Bronchial epithelial cell (primary cell): ENCODE measurements at regions not wholly inside any gene's neighbourhood (a gene's known extent, or its start where the extent isn't known, plus 50 kb on each side); places are given as distances from the start of the nearest gene placed in this dataset.

Experiments
- DNase-seq: peaks from one replicate; pipeline ENCODE4 v3.0.0-alpha.2; 2010; ENCODE audit warnings: low read depth
- FAIRE-seq: peaks from 2 replicates; lab custom pipeline; 2011; peaks lifted over from hg19 to GRCh38; lab: Jason Lieb, UNC
- H3K27me3 ChIP-seq: 2 replicates; pipeline ENCODE4 v1.5.1; 2011; ENCODE audit warnings: low read length; ENCODE audit not compliant: control insufficient read depth, insufficient read depth
- H3K36me3 ChIP-seq: 2 replicates; pipeline ENCODE4 v1.5.1; 2011; ENCODE audit warnings: low read length; ENCODE audit not compliant: control insufficient read depth, insufficient read depth
- H3K4me3 ChIP-seq: 2 replicates; pipeline ENCODE4 v1.5.1; 2011; ENCODE audit warnings: mild to moderate bottlenecking, low read depth, low read length, control low read depth
- TF ChIP-seq, protein P1 (sequence below): IDR thresholded peaks from 2 replicates; pipeline ENCODE4 v1.5.1; 2011; ENCODE audit warnings: mild to moderate bottlenecking, moderate library complexity, low read length, control low read depth, inconsistent platforms; ENCODE audit not compliant: insufficient read depth, severe bottlenecking

DNA sequence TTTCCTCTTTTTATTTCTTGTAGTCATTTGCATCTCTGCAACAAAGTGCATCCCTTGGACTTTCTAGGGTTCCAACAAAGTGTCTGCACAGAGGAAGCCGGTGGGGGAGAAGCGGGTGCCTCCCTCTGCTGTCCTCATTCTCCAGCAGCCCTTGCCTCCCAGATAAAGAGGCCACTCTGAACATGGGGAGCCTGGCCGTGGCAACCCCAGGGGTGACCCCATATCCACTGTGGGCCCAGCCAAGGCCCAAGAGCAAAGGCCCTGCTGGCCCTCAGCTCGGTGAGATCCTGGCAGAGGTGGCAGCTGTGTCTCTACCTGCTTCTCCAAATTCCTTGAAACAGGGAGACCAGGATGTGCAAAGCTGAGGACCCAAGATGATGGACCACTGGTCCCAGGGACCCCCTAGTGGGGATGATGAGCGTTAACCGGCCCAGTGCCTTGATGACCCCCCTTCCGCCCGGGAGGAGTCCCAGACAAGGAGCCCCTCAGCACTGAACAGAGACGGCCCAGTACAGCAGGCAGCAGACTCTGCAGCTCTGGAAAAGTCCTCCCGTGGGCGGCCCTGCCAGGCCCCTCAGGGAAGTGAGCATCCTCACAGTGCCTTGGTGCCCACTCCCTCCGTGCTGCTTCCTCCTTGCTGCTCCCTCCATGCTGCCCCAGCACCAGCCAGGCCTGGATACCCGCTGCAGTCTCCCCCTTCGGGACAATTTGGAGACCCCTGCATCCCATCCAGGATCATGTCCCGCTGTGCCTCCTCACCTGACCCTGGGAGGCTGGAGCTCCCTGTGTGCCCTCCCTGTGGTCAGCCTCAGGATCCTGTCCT lies 62.5 kb downstream of the MRPL36 start:
- Histone ChIP-seq H3K4me3 (no peak overlapping the region), H3K36me3 (no peaks in the 10 kb centered on the region), H3K27me3 (no peaks in the 10 kb centered on the region)
- TF ChIP-seq, protein P1, sequence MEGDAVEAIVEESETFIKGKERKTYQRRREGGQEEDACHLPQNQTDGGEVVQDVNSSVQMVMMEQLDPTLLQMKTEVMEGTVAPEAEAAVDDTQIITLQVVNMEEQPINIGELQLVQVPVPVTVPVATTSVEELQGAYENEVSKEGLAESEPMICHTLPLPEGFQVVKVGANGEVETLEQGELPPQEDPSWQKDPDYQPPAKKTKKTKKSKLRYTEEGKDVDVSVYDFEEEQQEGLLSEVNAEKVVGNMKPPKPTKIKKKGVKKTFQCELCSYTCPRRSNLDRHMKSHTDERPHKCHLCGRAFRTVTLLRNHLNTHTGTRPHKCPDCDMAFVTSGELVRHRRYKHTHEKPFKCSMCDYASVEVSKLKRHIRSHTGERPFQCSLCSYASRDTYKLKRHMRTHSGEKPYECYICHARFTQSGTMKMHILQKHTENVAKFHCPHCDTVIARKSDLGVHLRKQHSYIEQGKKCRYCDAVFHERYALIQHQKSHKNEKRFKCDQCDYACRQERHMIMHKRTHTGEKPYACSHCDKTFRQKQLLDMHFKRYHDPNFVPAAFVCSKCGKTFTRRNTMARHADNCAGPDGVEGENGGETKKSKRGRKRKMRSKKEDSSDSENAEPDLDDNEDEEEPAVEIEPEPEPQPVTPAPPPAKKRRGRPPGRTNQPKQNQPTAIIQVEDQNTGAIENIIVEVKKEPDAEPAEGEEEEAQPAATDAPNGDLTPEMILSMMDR: no peak
- DNase-seq (no peak), FAIRE-seq (no peak)

DNA sequence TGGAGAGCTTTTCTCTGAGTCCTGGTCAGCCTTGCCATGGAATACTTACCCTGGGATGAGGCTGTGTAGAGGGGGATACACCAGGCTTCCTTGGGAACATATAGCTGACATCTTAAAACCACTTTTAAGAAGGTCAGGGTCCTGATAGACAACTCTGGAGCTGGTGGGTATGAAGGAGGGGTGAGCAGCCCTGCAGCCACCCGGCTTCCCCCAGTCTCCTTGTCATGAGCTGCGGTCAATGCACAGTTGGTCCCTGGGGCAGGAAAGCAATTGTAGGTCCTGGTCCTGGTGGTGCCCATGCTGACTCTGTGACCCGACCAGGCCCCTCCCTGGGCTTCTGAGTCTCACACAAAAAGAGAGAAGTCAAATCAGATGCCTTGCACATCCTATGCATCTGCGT lies 63.6 kb downstream of the MRPL36 start:
- H3K27me3 ChIP-seq: no peaks in the 10 kb centered on the region
- TF ChIP-seq, protein P1: no peak
- no peak overlapping the region for H3K4me3 ChIP-seq
- H3K36me3 ChIP-seq: no peaks in the 10 kb centered on the region
- no peak for DNase-seq
- no peak for FAIRE-seq

DNA sequence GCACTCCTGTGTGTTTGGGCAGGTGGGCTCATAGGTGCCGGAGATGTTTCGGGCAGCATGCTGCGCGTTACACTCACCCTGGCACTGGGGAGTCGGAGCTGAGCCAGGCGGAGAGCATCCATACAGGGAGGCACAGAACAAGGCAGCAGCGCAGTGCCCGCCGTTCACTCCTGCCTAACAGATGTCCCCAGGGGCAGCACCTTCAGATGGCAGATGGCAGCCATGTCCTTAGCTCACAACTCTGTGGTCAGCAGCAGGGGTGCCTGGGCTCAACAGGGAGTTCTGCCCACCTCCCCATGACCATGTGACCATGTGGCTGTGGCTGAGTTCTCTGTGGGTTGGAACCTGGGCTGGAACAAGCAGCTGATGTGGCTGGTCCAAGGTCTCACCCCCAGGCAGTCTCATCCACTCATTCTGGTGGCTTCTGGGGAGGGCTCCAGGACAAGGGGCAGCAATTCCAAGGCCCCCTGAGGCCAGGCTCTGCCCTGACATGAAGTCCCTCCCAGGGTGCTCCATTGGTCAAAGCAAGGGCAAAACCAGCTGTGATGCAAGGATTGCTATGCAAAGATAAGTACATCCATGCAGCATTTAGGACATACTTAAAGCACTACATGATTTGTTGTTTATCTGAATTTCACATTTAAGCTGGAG lies 64.2 kb downstream of the MRPL36 start:
- DNase-seq: no peak
- TF ChIP-seq, protein P1: no peak
- H3K36me3 ChIP-seq: no peaks in the 10 kb centered on the region
- no peak overlapping the region for H3K4me3 ChIP-seq
- FAIRE-seq: no peak
- H3K27me3 ChIP-seq: no peaks in the 10 kb centered on the region

DNA sequence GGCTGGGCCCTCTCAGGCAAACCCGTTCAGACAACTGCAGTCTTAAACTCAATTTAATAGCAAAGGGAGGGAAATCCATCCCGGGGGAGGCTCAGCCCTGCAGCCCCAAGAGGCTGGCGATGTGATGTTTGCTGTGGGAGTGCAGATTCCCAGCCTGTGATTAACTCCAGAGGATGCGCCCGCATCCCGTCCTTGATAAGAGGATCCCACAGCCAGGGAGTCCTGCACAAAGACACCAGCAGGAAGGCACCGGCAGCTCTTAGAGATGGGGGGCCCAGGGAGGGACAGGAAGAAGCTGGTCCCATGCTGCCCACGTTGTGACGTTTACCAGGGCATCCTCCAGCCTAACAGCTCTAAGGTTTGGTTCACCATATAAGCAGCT lies 64.7 kb downstream of the MRPL36 start:
- H3K4me3 ChIP-seq: no peak overlapping the region
- no peaks in the 10 kb centered on the region for H3K27me3 ChIP-seq
- no peaks in the 10 kb centered on the region for H3K36me3 ChIP-seq
- FAIRE-seq: no peak
- TF ChIP-seq, protein P1: no peak
- no peak for DNase-seq

DNA sequence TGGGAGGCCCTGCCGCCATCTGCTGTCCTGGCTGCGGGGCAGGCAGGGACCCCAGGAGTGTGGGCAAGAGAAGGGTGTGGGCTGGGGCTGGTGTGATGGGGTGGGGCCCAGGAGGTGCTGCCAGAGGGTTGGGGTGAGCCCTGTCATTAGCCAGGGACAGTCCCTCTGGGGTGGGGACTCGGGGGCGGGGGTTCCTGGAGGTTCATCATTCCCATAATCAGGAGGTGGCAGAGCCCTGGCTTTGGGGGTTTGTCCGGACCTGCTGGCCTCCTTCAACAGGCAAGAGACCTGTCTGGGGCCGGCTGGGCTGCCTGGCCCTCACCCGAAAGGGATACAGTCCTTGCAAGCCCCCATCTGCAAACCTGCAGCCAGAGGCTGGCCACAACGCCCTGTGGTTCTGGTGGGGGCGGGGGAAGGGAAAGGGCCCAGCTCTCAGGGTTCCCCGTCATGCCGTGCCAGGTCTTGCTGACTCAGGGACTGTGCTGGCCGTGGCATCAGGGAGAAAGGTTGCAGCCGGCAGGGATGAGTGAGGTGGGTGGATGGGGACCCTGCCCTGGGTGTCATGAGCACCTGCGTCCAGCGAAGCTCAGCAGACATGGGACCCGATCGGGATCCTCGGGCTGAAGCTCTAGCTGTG lies 65.2 kb downstream of the MRPL36 start:
- TF ChIP-seq, protein P1: no peak
- no peak overlapping the region for H3K4me3 ChIP-seq
- DNase-seq (no peak), FAIRE-seq (no peak)
- no peaks in the 10 kb centered on the region for H3K36me3 ChIP-seq
- no peaks in the 10 kb centered on the region for H3K27me3 ChIP-seq
